ENCODE measurements at regions not wholly inside any gene's neighbourhood (a gene's known extent, or its start where the extent isn't known, plus 50 kb on each side); places are given as distances from the start of the nearest gene placed in this dataset.
"Not testable (repeated sequence)": the region's sequence is repeated elsewhere in the genome, so short reads cannot be mapped to it uniquely, and the experiment has no call there.

- DNase-seq (ENCODE audit: low read depth) = not testable (repeated sequence)
These were observed 173.4 kb upstream of the PLGLB2 start for GRCh38 chr2:87574193-87575119.

DNA sequence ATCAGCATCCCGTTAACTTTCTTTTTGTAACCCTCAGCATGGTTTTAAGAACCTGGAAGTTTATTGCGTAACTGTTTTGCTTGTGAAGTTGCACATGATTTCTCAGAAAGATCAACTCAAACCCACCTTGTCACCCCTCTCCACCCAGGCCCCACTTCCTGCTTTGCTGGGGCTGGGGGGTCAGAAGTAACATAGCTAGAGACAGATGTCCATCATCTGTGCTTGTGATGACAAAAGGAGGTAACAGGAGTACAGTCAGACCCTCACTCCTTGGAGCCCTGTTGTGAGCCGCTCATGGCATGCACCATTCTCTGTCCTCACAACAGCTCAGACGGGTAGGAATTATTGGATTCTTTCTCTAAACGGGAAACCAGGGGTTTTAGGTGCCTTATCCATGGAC is 172.7 kb upstream of the PLGLB2 start:
- DNase-seq (ENCODE audit: low read depth) = not testable (repeated sequence)

DNA sequence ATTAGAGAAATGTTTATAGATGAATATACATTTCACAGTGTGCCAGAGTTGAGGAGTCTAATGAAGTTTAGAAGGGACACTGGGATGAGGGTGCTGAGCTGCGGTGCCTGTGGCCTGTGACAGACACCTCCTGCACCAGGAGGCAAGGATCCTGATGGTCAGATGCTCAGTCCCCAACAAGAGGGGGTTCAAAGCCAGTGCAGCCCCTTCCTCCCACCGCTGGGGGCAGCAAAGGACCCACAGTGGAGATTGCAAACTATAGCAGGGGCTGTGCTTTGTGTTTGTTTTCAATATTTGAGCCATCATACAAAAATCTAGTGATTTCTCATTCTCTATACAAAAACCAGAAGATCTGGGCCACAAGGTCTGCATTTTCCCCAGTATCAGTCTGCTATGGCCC is 170.5 kb upstream of the PLGLB2 start:
- DNase-seq (ENCODE audit: low read depth) = not testable (repeated sequence)

GRCh38 chr2:87582152-87582551 is 165.7 kb upstream of the PLGLB2 start:
- not testable (repeated sequence) for DNase-seq (ENCODE audit: low read depth)

GRCh38 chr2:87582579-87582978 is 165.3 kb upstream of the PLGLB2 start:
- DNase-seq (ENCODE audit: low read depth) = not testable (repeated sequence)

- not testable (repeated sequence) for DNase-seq (ENCODE audit: low read depth)
These were observed 164.5 kb upstream of the PLGLB2 start for GRCh38 chr2:87583370-87583769.

DNA sequence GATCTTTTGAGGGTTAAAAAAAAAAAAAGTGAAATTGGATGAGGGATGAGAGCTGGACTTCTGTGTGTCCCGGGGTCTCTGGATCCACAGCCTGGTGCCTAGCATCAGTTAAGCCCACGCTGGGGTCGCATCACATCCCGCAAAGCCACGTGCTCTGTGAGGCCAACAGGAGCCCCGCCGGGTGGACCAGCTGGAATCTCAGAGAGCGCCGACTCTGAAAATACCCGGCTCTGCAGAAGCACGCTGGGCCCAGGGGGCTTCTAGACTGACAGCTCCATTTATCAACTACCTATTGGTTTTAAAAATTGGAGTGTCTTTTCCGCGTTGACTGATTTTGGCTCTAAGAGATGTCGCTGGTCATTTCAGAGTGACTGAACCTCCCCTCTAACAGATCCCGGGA is 164.1 kb upstream of the PLGLB2 start:
- not testable (repeated sequence) for DNase-seq (ENCODE audit: low read depth)

DNA sequence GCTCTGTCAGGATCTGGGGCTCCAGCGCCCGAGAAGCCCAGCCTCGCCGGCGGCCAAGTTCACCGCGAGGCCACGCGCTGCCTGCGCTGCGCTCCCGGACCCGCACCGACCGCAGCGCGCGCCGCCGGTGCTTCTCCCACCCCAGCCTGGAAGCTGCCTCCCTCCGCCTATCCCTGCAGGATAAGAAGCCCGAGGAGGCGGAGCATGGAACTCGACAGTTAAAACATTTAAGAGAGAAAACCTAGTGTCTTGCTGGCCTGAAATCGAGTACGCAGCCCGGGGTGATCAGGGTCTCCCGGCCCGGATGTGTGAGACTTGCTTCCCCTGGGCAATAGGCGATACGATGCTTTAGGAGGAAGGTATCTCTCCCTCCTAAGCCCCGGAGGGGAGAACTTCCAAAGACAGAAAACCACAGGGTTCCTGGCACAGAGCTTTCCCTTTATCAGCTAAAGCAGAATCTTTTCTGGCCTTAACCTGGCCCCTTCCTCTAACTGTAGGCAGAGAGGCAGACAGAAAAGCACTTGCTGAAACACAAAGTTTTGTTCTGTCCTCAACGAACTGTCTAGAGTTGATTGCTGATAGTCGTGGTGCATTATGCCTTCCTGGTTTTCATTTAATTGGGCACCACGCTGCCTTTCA is 163.5 kb upstream of the PLGLB2 start:
- peak; percentile 46 for DNase-seq (ENCODE audit: low read depth)

GRCh38 chr2:87587934-87588333 is 160.0 kb upstream of the PLGLB2 start:
- not testable (repeated sequence) for DNase-seq (ENCODE audit: low read depth)

DNA sequence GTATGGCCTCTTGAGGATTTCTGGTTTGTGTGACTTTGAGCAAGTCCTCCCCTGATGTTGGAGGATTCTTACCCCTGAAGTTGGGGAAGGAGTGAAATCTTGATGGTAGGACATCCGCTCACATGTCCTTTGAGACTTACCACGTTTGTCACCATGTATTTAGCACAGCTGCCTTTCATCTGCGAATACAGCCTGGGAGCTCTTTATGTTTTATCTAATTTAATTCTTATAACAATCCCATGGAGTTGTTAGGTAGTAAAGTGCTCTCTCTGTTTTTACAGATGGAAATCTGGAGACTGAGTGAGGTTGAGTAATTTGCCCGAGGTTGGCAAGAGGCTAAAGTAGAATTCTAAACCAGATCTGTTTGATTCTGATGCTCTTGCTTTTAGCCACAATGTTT is 154.9 kb upstream of the PLGLB2 start:
- DNase-seq (ENCODE audit: low read depth) = not testable (repeated sequence)

DNA sequence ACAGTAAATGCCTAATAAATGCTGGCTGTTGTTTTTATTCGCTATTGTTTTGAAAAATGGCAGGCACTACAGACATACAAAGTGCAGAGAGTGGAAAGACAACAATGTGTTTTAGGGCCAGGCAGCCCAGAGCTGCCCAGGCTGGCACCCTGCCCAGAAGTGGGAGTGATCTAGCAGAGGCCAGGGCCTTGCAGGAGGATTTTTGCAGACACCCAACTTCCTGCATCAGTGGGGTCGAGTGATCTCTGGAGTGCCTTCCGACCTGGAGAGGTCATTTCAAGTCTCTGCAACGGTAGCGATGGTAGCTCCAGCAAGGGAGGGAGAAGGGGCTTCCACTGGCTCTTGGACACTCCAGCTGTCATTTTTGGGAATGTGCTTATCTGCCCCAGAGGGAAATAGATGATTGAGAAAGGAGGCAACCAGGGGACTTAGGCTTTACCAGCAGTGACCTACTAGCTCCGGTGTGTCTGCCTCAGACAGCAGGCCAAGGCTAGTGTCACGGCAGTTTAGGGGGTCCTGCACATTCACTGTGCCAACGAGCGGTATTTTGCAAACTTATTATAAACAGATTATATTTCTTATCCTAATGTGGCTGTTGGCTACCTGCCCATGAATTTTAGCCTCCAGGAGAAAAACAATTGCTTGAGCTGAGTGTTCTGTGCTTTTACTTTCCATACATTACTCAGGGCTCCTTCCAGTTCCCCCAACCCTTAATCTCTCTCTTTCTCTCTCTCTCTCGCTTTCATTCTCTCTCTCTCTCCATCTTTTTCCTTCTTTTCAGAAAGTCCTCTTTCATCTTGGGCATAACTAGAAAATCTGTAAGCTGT is 153.9 kb upstream of the PLGLB2 start:
- DNase-seq (ENCODE audit: low read depth) = peak; percentile 64

- not testable (repeated sequence) for DNase-seq (ENCODE audit: low read depth)
These were observed 153.3 kb upstream of the PLGLB2 start for GRCh38 chr2:87594611-87594992.

DNA sequence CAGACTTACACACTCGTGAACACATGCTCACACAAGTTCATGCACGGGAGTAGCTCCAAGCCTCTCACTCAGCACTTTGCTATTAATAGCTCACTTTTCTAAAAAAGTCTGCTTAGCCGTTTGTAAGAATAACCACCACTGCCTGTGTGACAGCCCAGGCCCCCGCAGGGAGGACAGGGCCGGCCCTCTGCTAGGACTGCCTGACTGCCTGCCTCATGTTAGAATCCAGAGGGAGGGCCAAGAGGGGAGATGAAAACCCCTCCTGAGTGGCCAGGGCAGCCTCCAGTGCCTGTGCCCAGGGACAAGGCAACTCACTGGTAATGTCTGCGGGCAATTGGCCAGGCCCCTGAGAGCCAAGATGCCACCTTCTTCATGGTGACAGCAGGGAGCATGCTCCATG is 152.9 kb upstream of the PLGLB2 start:
- not testable (repeated sequence) for DNase-seq (ENCODE audit: low read depth)

- DNase-seq (ENCODE audit: low read depth) = not testable (repeated sequence)
These were observed 146.9 kb upstream of the PLGLB2 start for GRCh38 chr2:87600961-87601360.

DNA sequence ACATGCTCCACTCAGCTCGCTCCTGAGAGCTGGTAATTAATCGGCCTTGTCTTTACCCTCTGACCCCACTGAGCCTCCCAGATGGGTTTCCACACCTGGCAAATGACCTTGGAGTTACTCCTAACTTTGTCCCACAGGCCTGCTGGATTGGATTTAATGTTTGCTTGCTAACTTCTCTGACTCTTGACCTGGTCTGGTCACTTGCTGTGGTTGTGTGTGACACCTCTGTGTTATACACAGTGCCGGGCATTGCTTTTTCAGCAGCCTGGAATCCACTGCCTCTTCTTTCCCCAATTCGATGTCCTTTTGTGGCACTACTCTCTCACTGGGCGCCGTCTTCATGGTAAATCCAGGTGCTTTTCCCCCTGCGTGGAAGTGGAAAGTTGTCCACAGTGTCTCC is 145.8 kb upstream of the PLGLB2 start:
- DNase-seq (ENCODE audit: low read depth) = not testable (repeated sequence)

DNA sequence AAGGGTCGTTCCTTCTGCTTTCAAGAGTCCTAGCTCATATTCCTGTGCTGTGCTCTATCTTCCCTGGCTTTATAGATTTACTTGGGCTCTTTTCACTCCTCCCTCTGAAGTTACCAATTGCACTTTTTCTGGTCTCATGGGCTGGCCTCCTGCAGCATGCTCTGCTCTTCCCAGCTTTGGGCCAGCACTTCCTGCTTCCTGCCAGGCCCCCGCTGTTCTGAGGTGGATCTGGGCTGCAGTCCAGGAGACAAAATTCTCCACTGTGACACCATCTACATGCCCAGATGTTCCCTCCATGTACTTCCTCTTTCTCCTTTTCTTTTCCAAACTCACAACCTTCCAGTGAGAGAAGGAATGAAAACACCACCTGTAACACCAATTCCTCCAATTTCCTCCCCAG is 145.2 kb upstream of the PLGLB2 start:
- DNase-seq (ENCODE audit: low read depth) = not testable (repeated sequence)

GRCh38 chr2:87603418-87604278 is 144.2 kb upstream of the PLGLB2 start:
- peak; percentile 59 for DNase-seq (ENCODE audit: low read depth)

GRCh38 chr2:87604279-87604818 is 143.5 kb upstream of the PLGLB2 start:
- not testable (repeated sequence) for DNase-seq (ENCODE audit: low read depth)

- DNase-seq (ENCODE audit: low read depth) = not testable (repeated sequence)
These were observed 142.9 kb upstream of the PLGLB2 start for GRCh38 chr2:87604980-87605379.

GRCh38 chr2:87608377-87609166 is 139.3 kb upstream of the PLGLB2 start:
- not testable (repeated sequence) for DNase-seq (ENCODE audit: low read depth)

Data from CMK (cell line).